Tibial nerve (tissue), 3 donors: ENCODE measurements at regions not wholly inside any gene's neighbourhood (a gene's known extent, or its start where the extent isn't known, plus 50 kb on each side); places are given as distances from the start of the nearest gene placed in this dataset.
"Not testable (repeated sequence)": the region's sequence is repeated elsewhere in the genome, so short reads cannot be mapped to it uniquely, and the experiment has no call there.

Experiments
- CTCF ChIP-seq, 5 experiments: fragments of 200-600 bp in 3 of 5; fragments of 450-650 bp in 2 of 5; sonication (generic) in 3 of 5; IDR thresholded peaks; one replicate each; pipeline ENCODE4 v1.5.1; 2016 to 2019; ENCODE audit warnings: antibody characterized with exemption in 5 of 5, mild to moderate bottlenecking in 3 of 5, moderate library complexity in 2 of 5
- POLR2A ChIP-seq, 2 donors: fragments of 450-650 bp; IDR thresholded peaks; one replicate each; pipeline ENCODE4 v1.6.1; 2017; ENCODE audit warnings: antibody characterized with exemption in 2 of 2, mild to moderate bottlenecking in 2 of 2, moderate library complexity in 2 of 2

GRCh38 chr10:21342499-21342898, 183.0 kb downstream of the SKIDA1 start:
- TF ChIP-seq CTCF, POLR2A (IDR thresholded peaks at IDR 0.05): not testable (repeated sequence)
